Heart left ventricle (tissue), 16 donors: ENCODE measurements at regions not wholly inside any gene's neighbourhood (a gene's known extent, or its start where the extent isn't known, plus 50 kb on each side); places are given as distances from the start of the nearest gene placed in this dataset.

ENCODE experiments used
- ATAC-seq, 4 donors: fragments of 200-7000 bp; cut with Tn5 transposase; one replicate each; pipeline ENCODE4 v1.9.1; 2020 to 2022; ENCODE audit warnings: moderate library complexity in 4 of 4, mild to moderate bottlenecking in 3 of 4, moderate number of reproducible peaks in 1 of 4
- DNase-seq, 5 donors: peaks; one replicate each; pipeline ENCODE4 v3.0.0-alpha.2; 2020
- H3K27ac ChIP-seq, 12 donors: fragments of 200-600 bp; sonication (generic) in 4 of 12; one replicate each; pipeline versions ENCODE4 v1.5.0 to v1.8.0; 2016 to 2022; ENCODE audit warnings: mild to moderate bottlenecking in 2 of 12
- H3K27me3 ChIP-seq, 9 donors: fragments of 200-600 bp; sonication (generic) in 2 of 9; one replicate each; pipeline versions ENCODE4 v1.5.1 to v1.8.0; 2016 to 2022; ENCODE audit warnings: mild to moderate bottlenecking in 3 of 9
- H3K36me3 ChIP-seq, 9 donors: fragments of 200-600 bp; sonication (generic) in 2 of 9; one replicate each; pipeline versions ENCODE4 v1.5.0 to v1.8.0; 2018 to 2022; ENCODE audit warnings: mild to moderate bottlenecking in 2 of 9
- H3K4me1 ChIP-seq, 12 donors: fragments of 200-600 bp; sonication (generic) in 4 of 12; one replicate each; pipeline versions ENCODE4 v1.5.0 to v1.8.0; 2016 to 2022; ENCODE audit warnings: mild to moderate bottlenecking in 3 of 12
- H3K4me3 ChIP-seq, 12 donors: fragments of 200-600 bp; sonication (generic) in 4 of 12; one replicate each; pipeline versions ENCODE4 v1.5.0 to v1.8.0; 2017 to 2022; ENCODE audit warnings: mild to moderate bottlenecking in 9 of 12, moderate library complexity in 4 of 12
- H3K9me3 ChIP-seq, 12 donors: fragments of 200-600 bp; sonication (generic) in 4 of 12; one replicate each; pipeline versions ENCODE4 v1.5.0 to v1.8.0; 2016 to 2022; ENCODE audit warnings: mild to moderate bottlenecking in 1 of 12
- POLR2A ChIP-seq, 2 donors: fragments of 450-650 bp; IDR thresholded peaks; one replicate each; pipeline ENCODE4 v1.6.1; 2017; ENCODE audit warnings: antibody characterized with exemption in 2 of 2, mild to moderate bottlenecking in 2 of 2, moderate library complexity in 2 of 2
- WGBS, 4 donors: extraction: QIAGEN DNeasy Blood & Tissue Kit in 2 of 4; methylation state at CpG; one replicate each; pipeline versions ENCODE4 v1.1.5 to v1.1.7; 2013 to 2018; 5-methylcytosine and 5-hydroxymethylcytosine counted together
- intact Hi-C, 10 donors: fragments of 100-400 bp; cut with DNase I; formaldehyde crosslinking; loops; one replicate each; pipeline versions ENCODE4 v1.11.1 to v1.14.2; 2022
- TF ChIP-seq, protein P1 (sequence below), 12 donors: fragments of 200-600 bp; sonication (generic) in 4 of 12; IDR thresholded peaks; one replicate each; pipeline versions ENCODE4 v1.5.0 to v1.8.0; 2018 to 2022; ENCODE audit warnings: antibody characterized with exemption in 12 of 12, mild to moderate bottlenecking in 5 of 12
- donor health status: ischemic (EF 13 %, LVEDD 7.1; RV severe dilation, severe dysfunction).
- donor health status: healthy with polysubstance abuse.
- donor health status: DM: no; HTN: yes; CAD: no.
- donor health status: DM: no; HTN: no; CAD: no.
- donor health status: ischemic (EF 25% LVEDD 6.9; RV normal size, moderate dysfunction).
- donor health status: ischemic (EF 25% LVEDD 5.7; RV mildly dilated, moderate dysfunction).
- donor health status: healthy.
- donor health status: DM: yes; HTN: yes; CAD: no.
- donor health status: ischemic (EF 35%, LVEDD 5.7; RV mildly dilated, moderate dysfunction).
- donor health status: nonischemic (EF 11% LVEDD 7.7; RV severe dilation, severe dysfunction).
- donor health status: DM: yes; HTN: yes; CAD: no.
- donor health status: PGD.
- donor health status: ischemic (EF 29% LVEDD 5.4; RV normal size, mild dysfunction).
- donor health status: nonischemic (EF 23%, LVEDD 6.1; RV moderate dilation, normal function).

- Histone ChIP-seq H3K4me1 (no peaks in the 10 kb centered on the region), H3K9me3 (peaks cover 0 to 9% (median 0%) of the 10 kb centered on the region in 12 donors), H3K4me3 (no peak overlapping the region), H3K27ac (no peak overlapping the region), H3K36me3 (peaks cover 0 to 5% (median 0%) of the 10 kb centered on the region in 9 donors), H3K27me3 (no peaks in the 10 kb centered on the region)
- no peak for TF ChIP-seq POLR2A (IDR thresholded peaks at IDR 0.05)
- TF ChIP-seq, protein P1, sequence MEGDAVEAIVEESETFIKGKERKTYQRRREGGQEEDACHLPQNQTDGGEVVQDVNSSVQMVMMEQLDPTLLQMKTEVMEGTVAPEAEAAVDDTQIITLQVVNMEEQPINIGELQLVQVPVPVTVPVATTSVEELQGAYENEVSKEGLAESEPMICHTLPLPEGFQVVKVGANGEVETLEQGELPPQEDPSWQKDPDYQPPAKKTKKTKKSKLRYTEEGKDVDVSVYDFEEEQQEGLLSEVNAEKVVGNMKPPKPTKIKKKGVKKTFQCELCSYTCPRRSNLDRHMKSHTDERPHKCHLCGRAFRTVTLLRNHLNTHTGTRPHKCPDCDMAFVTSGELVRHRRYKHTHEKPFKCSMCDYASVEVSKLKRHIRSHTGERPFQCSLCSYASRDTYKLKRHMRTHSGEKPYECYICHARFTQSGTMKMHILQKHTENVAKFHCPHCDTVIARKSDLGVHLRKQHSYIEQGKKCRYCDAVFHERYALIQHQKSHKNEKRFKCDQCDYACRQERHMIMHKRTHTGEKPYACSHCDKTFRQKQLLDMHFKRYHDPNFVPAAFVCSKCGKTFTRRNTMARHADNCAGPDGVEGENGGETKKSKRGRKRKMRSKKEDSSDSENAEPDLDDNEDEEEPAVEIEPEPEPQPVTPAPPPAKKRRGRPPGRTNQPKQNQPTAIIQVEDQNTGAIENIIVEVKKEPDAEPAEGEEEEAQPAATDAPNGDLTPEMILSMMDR (IDR thresholded peaks at IDR 0.05) = no peak
- DNase-seq (no peak), ATAC-seq (no peak)
- 95 to 97% (median 97%) methylated on average over 1 of the region's 1 CpG for WGBS, 4 donors
- intact Hi-C loops = loop anchor here in 3 of 10 donors (10.0 kb wide), 3 partner anchors 46 to 286 kb away; no protein-coding TSS in a partner anchor
Measured at GRCh38 chr6:108788416-108788815, 59.8 kb upstream of the ARMC2 start.

- no peaks in the 10 kb centered on the region for H3K4me1 ChIP-seq
- no peaks in the 10 kb centered on the region for H3K27me3 ChIP-seq
- intact Hi-C loops = loop anchor here in 3 of 10 donors (10.0 kb wide), 3 partner anchors 45 to 285 kb away; no protein-coding TSS in a partner anchor
- TF ChIP-seq, protein P1 (IDR thresholded peaks at IDR 0.05) = no peak
- TF ChIP-seq POLR2A (IDR thresholded peaks at IDR 0.05) = no peak
- H3K27ac ChIP-seq = no peak overlapping the region
- H3K36me3 ChIP-seq = peaks cover 0 to 5% (median 0%) of the 10 kb centered on the region in 9 donors
- H3K9me3 ChIP-seq = peaks cover 0 to 9% (median 0%) of the 10 kb centered on the region in 12 donors
- WGBS, 4 donors = 86 to 100% (median 94%) methylated on average over 1 of the region's 1 CpG
- DNase-seq (no peak), ATAC-seq (no peak)
- no peak overlapping the region for H3K4me3 ChIP-seq
Measured at GRCh38 chr6:108789475-108789874, 58.7 kb upstream of the ARMC2 start.

DNA sequence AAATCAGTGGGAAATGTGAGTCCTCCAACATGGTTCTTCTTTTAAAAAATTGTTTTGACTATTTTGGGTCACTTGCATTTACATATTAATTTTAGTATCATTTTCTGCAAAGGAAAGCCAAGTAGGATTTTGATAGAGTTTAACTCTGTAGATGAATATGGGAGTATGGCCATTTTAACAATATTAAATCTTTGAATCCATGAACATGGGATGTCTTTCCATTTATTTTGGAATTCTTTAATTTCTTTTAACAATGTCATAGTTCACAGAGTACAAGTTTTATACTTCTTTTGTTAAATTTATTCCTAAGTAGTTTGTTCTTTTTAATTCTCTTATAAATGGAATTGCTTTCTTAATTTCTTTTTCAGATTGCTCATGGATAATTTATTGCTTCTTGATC is 56.5 kb upstream of the ARMC2 start:
- Histone ChIP-seq H3K27me3 (no peaks in the 10 kb centered on the region), H3K36me3 (peaks cover 0 to 5% (median 0%) of the 10 kb centered on the region in 9 donors), H3K9me3 (peaks cover 0 to 9% (median 0%) of the 10 kb centered on the region in 12 donors), H3K4me1 (peaks cover 0 to 2% (median 0%) of the 10 kb centered on the region in 12 donors), H3K27ac (no peak overlapping the region), H3K4me3 (no peak overlapping the region)
- intact Hi-C loops = loop anchor here in 1 of 10 donors (10.0 kb wide), 1 partner anchor 93 kb away; no protein-coding TSS in a partner anchor
- no peak for ATAC-seq
- no peak for TF ChIP-seq POLR2A (IDR thresholded peaks at IDR 0.05)
- TF ChIP-seq, protein P1 (IDR thresholded peaks at IDR 0.05) = no peak
- DNase-seq = no peak

GRCh38 chr6:108793516-108794251 is 54.5 kb upstream of the ARMC2 start:
- no peak overlapping the region for H3K27ac ChIP-seq
- H3K4me1 ChIP-seq = peaks cover 0 to 22% (median 9%) of the 10 kb centered on the region in 12 donors
- ATAC-seq (no peak), DNase-seq (no peak)
- no peaks in the 10 kb centered on the region for H3K27me3 ChIP-seq
- intact Hi-C loops = loop anchor here in 1 of 10 donors (10.0 kb wide), 1 partner anchor 91 kb away; no protein-coding TSS in a partner anchor
- H3K4me3 ChIP-seq = no peak overlapping the region
- peaks cover 0 to 5% (median 0%) of the 10 kb centered on the region in 9 donors for H3K36me3 ChIP-seq
- TF ChIP-seq POLR2A (IDR thresholded peaks at IDR 0.05) = no peak
- TF ChIP-seq, protein P1 (IDR thresholded peaks at IDR 0.05) = no peak
- H3K9me3 ChIP-seq = peaks cover 0 to 7% (median 0%) of the 10 kb centered on the region in 12 donors
- 91 to 95% (median 94%) methylated on average over 5 of the region's 5 CpGs for WGBS, 4 donors
